RWPE1 (cell line): ENCODE measurements at regions not wholly inside any gene's neighbourhood (a gene's known extent, or its start where the extent isn't known, plus 50 kb on each side); places are given as distances from the start of the nearest gene placed in this dataset.

Source experiments
- CTCF ChIA-PET: fragments of 350-600 bp; sonication (Branson Sonifier 250); formaldehyde crosslinking; extraction: SDS; loops from one replicate; lab custom pipeline; 2021; lab: Yijun Ruan, JAX
- POLR2A ChIA-PET: fragments of 400-600 bp; formaldehyde crosslinking; extraction: SDS; loops from one replicate; lab custom pipeline; 2020; ENCODE audit warnings: antibody characterized with exemption; ENCODE audit not compliant: low non-redundant PET; lab: Yijun Ruan, JAX
- DNase-seq: peaks from one replicate; pipeline ENCODE4 v3.0.0; 2012; ENCODE audit warnings: low spot score
- H3K27ac ChIP-seq: fragments of 450-650 bp; 2 replicates; pipeline ENCODE4 v1.5.1; 2017
- CTCF ChIP-seq: fragments of 450-650 bp; conservative IDR thresholded peaks from 2 replicates; pipeline ENCODE4 v1.5.1; 2017; ENCODE audit warnings: low read depth, mild to moderate bottlenecking

DNA sequence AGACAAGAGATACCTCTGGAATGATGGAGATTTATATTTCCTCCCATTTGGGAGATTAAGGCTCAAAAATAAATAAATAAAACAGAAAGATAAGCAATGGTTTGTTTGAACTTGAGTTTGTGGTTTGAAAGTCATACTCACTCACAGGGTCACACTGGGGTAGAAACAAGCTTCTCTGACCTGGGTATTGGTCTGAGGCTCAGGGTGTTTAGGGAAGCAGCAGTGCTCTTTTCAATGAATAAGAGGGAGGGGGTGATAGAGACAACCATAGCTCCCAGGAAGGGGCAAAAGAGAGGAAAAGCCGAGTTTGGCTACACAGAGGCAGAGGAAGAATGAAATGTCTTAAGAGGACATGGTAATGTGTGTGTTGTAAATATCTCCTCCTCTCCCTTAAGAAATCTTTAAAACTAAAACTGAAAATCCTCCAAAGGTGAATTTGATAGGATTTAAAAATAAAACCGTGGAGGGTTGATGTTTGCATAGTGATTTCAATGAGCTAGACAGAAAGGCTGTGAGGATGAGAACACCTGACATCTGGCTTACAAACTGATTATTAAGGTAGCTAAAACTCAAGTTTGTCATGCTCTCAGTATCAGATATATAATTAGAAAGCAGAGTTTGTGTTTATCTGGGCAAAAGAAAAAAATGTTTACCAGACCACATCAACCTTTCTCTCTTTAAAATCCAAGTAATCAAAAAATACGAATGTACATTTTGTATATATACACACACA lies 159.9 kb upstream of the TMEFF2 start:
- no peak for TF ChIP-seq CTCF
- DNase-seq: no peak
- POLR2A ChIA-PET: no interaction called here
- CTCF ChIA-PET: interaction anchor here (0.6 kb wide), 1 partner anchor 53 kb away, joined by 4 read pairs; no protein-coding TSS in a partner anchor
- H3K27ac ChIP-seq: no peak overlapping the region

- ChIA-PET POLR2A (no interaction called here), CTCF (no interaction called here)
- DNase-seq: no peak
- no peak for TF ChIP-seq CTCF
- H3K27ac ChIP-seq: no peak overlapping the region
Observed at GRCh38 chr2:192347542-192347941, 152.8 kb upstream of the TMEFF2 start.

GRCh38 chr2:192345287-192345686 lies 150.6 kb upstream of the TMEFF2 start:
- CTCF ChIA-PET: interaction anchor here (0.7 kb wide), 1 partner anchor 134 kb away, joined by 3 read pairs; no protein-coding TSS in a partner anchor
- no peak for DNase-seq
- POLR2A ChIA-PET: no interaction called here
- no peak overlapping the region for H3K27ac ChIP-seq
- TF ChIP-seq CTCF: no peak

- no peak overlapping the region for H3K27ac ChIP-seq
- POLR2A ChIA-PET: no interaction called here
- TF ChIP-seq CTCF: no peak
- DNase-seq: no peak
- CTCF ChIA-PET: interaction anchor here (0.6 kb wide), 1 partner anchor 1630 kb away, joined by 3 read pairs; no protein-coding TSS in a partner anchor
Observed at GRCh38 chr2:192333642-192334041, 138.9 kb upstream of the TMEFF2 start.

DNA sequence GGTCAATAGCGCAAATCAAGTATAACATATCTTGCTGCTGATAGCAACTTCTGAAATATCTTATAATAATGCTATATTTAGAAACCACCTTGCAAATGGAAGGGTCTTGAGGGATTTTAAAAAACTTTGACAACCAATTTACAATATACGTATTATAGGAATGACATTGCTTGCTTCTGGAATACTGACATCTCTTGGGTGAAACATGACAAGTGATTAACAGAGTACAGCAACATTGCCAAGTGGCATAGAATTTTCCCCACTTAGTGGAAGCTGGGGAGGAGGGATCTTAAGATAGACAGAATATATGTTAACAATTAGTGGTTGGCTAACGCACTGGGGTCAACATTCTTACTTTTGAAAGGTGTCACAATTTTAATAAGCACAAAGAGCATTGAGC lies 133.6 kb upstream of the TMEFF2 start:
- no peak for TF ChIP-seq CTCF
- CTCF ChIA-PET: no interaction called here
- POLR2A ChIA-PET: no interaction called here
- no peak for DNase-seq
- H3K27ac ChIP-seq: no peak overlapping the region

DNA sequence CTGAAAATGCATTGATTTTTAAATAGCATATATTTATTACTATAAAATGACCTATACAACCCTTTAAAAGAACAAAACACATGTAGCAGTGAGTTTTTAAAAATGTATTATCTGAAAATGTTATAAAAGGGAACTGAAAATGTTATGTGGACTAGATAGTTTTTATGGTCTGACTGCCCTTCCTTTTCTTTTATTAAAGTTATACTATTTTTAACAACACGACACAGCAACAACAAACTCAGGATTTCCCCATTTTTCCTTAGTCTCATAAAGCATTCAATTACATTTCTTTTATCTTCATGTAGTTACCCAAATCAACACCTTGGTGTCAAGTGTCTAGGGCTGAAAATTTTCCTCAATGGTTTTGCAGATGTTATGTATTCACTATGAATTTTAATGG lies 132.8 kb upstream of the TMEFF2 start:
- no peak for DNase-seq
- no peak overlapping the region for H3K27ac ChIP-seq
- ChIA-PET POLR2A (no interaction called here), CTCF (no interaction called here)
- TF ChIP-seq CTCF: no peak
